ENCODE measurements at regions not wholly inside any gene's neighbourhood (a gene's known extent, or its start where the extent isn't known, plus 50 kb on each side); places are given as distances from the start of the nearest gene placed in this dataset.

GRCh38 chr13:106819413-106820180, 251.7 kb upstream of the ARGLU1 start:
- no peak for DNase-seq

- no peak for DNase-seq
These were observed 251.0 kb upstream of the ARGLU1 start for GRCh38 chr13:106818971-106819370.

- DNase-seq: no peak
These were observed 247.6 kb upstream of the ARGLU1 start for GRCh38 chr13:106815545-106815944.

GRCh38 chr13:106814463-106814862, 246.5 kb upstream of the ARGLU1 start:
- DNase-seq: no peak

GRCh38 chr13:106810069-106810468, 242.1 kb upstream of the ARGLU1 start:
- DNase-seq: no peak

GRCh38 chr13:106804991-106805390, 237.1 kb upstream of the ARGLU1 start:
- DNase-seq: no peak

- DNase-seq: no peak
These were observed 235.0 kb upstream of the ARGLU1 start for GRCh38 chr13:106802917-106803316.

- no peak for DNase-seq
These were observed 231.9 kb upstream of the ARGLU1 start for GRCh38 chr13:106799781-106800335.

GRCh38 chr13:106797081-106797640, 229.2 kb upstream of the ARGLU1 start:
- no peak for DNase-seq

- DNase-seq: no peak
These were observed 228.5 kb upstream of the ARGLU1 start for GRCh38 chr13:106796280-106797047.

GRCh38 chr13:106795847-106796246, 227.9 kb upstream of the ARGLU1 start:
- DNase-seq: no peak

- no peak for DNase-seq
These were observed 226.2 kb upstream of the ARGLU1 start for GRCh38 chr13:106794117-106794516.

- no peak for DNase-seq
These were observed 222.0 kb upstream of the ARGLU1 start for GRCh38 chr13:106789911-106790310.

GRCh38 chr13:106786006-106786563, 218.1 kb upstream of the ARGLU1 start:
- DNase-seq: no peak

- no peak for DNase-seq
These were observed 206.7 kb upstream of the ARGLU1 start for GRCh38 chr13:106774621-106775020.

- DNase-seq: no peak
These were observed 204.2 kb upstream of the ARGLU1 start for GRCh38 chr13:106772006-106772601.

- no peak for DNase-seq
These were observed 201.1 kb upstream of the ARGLU1 start for GRCh38 chr13:106768991-106769390.

- no peak for DNase-seq
These were observed 194.8 kb upstream of the ARGLU1 start for GRCh38 chr13:106762708-106763107.

GRCh38 chr13:106756446-106756845, 188.5 kb upstream of the ARGLU1 start:
- DNase-seq: no peak

GRCh38 chr13:106755542-106755941, 187.6 kb upstream of the ARGLU1 start:
- DNase-seq: no peak

GRCh38 chr13:106753251-106753650, 185.3 kb upstream of the ARGLU1 start:
- no peak for DNase-seq

GRCh38 chr13:106752584-106753170, 184.7 kb upstream of the ARGLU1 start:
- DNase-seq: no peak

GRCh38 chr13:106748785-106749184, 180.8 kb upstream of the ARGLU1 start:
- no peak for DNase-seq
